H1 (cell line): ENCODE measurements at regions not wholly inside any gene's neighbourhood (a gene's known extent, or its start where the extent isn't known, plus 50 kb on each side); places are given as distances from the start of the nearest gene placed in this dataset.

Source experiments
- CTCF ChIA-PET: fragments of 300-600 bp; sonication (Branson Sonifier 250); formaldehyde crosslinking; loops from one replicate; lab custom pipeline; 2021; ENCODE audit not compliant: partially characterized antibody; lab: Charles Lee
- POLR2A ChIA-PET: fragments of 300-600 bp; sonication (Branson Sonifier 250); formaldehyde crosslinking; loops from one replicate; lab custom pipeline; 2021; ENCODE audit warnings: inconsistent platforms; ENCODE audit not compliant: partially characterized antibody; lab: Charles Lee
- DNase-seq, 2 experiments: peaks; one replicate each; pipeline versions ENCODE4 v3.0.0 to v3.0.0-alpha.2; 2010 to 2022; ENCODE audit warnings: low spot score in 2 of 2, low read depth in 1 of 2, mixed read lengths in 1 of 2
- FAIRE-seq: peaks from 2 replicates; lab custom pipeline; 2011; peaks lifted over from hg19 to GRCh38; lab: Jason Lieb, UNC
- H2AFZ ChIP-seq: 2 replicates; pipeline ENCODE4 v1.8.1; 2012; ENCODE audit warnings: low read length, inconsistent platforms
- H2AK5ac ChIP-seq: 2 replicates; pipeline ENCODE4 v1.6.1; 2013; ENCODE audit warnings: low read depth, low read length
- H2BK120ac ChIP-seq: replicated peaks from 2 replicates; pipeline ENCODE3; 2013; ENCODE audit warnings: low read depth, low read length, inconsistent platforms
- H2BK12ac ChIP-seq: 2 replicates; pipeline ENCODE4 v1.6.1; 2013; ENCODE audit warnings: low read depth, low read length
- H2BK15ac ChIP-seq: 2 replicates; pipeline ENCODE4 v1.6.1; 2013; ENCODE audit warnings: low read length
- H2BK20ac ChIP-seq: 2 replicates; pipeline ENCODE4 v1.6.1; 2013; ENCODE audit warnings: low read length
- H2BK5ac ChIP-seq: 2 replicates; pipeline ENCODE4 v1.6.1; 2013; ENCODE audit warnings: low read depth, low read length
- H3K14ac ChIP-seq: 2 replicates; pipeline ENCODE4 v1.6.1; 2013; ENCODE audit warnings: inconsistent platforms; ENCODE audit not compliant: insufficient read length
- H3K18ac ChIP-seq: 2 replicates; pipeline ENCODE4 v1.6.1; 2013; ENCODE audit warnings: low read length; ENCODE audit errors: extremely low read depth
- H3K23ac ChIP-seq: 2 replicates; pipeline ENCODE4 v1.6.1; 2013; ENCODE audit warnings: inconsistent platforms; ENCODE audit not compliant: insufficient read length
- H3K23me2 ChIP-seq: 2 replicates; pipeline ENCODE4 v1.6.1; 2013; ENCODE audit warnings: low read depth, low read length
- H3K27ac ChIP-seq: 2 replicates; pipeline ENCODE4 v1.6.1; 2011; ENCODE audit warnings: low read depth, low read length, inconsistent platforms
- H3K27me3 ChIP-seq, 4 experiments: replicated peaks in 1 of 4; 1 replicate in 1 of 4; 2 replicates in 3 of 4; pipeline versions ENCODE4 v1.6.1 to v1.8.1; 2011 to 2013; ENCODE audit warnings: low read length in 3 of 4, mild to moderate bottlenecking in 3 of 4, inconsistent platforms in 2 of 4, mixed read lengths in 2 of 4, moderate library complexity in 1 of 4; ENCODE audit not compliant: control insufficient read depth in 3 of 4, insufficient read depth in 3 of 4; ENCODE audit errors: extremely low read depth in 1 of 4
- H3K36me3 ChIP-seq, 4 experiments: 2 replicates each; pipeline versions ENCODE4 v1.6.1 to v1.8.1; 2011 to 2013; ENCODE audit warnings: mild to moderate bottlenecking in 4 of 4, low read length in 3 of 4, moderate library complexity in 2 of 4, control low read depth in 1 of 4, inconsistent platforms in 1 of 4; ENCODE audit not compliant: insufficient read depth in 4 of 4, control insufficient read depth in 2 of 4
- H3K4ac ChIP-seq: replicated peaks from 2 replicates; pipeline ENCODE3; 2013; ENCODE audit warnings: low read length, low read depth, mixed read lengths, inconsistent platforms; ENCODE audit not compliant: insufficient read length
- H3K4me1 ChIP-seq, 4 experiments: replicated peaks in 1 of 4; 1 replicate in 1 of 4; 2 replicates in 3 of 4; pipeline versions ENCODE4 v1.6.1 to v1.8.1; 2011 to 2013; ENCODE audit warnings: low read length in 3 of 4, inconsistent platforms in 2 of 4, mixed read lengths in 1 of 4; ENCODE audit not compliant: insufficient read depth in 4 of 4, control insufficient read depth in 3 of 4
- H3K4me2 ChIP-seq, 2 experiments: 2 replicates each; pipeline versions ENCODE4 v1.6.1 to v1.8.1; 2011 to 2013; ENCODE audit warnings: low read depth in 2 of 2, low read length in 2 of 2, control low read depth in 1 of 2, inconsistent platforms in 1 of 2, mild to moderate bottlenecking in 1 of 2; ENCODE audit not compliant: insufficient read depth in 1 of 2
- H3K4me3 ChIP-seq, 4 experiments: fragments of 200-600, 300-600 bp in 1 of 4; sonication (generic), shearing (Covaris generic), sonication (Bioruptor Twin) in 1 of 4; 2 replicates each; pipeline versions ENCODE4 v1.5.1 to v1.8.1; 2011 to 2016; ENCODE audit warnings: low read length in 4 of 4, low read depth in 3 of 4, control low read depth in 2 of 4, inconsistent platforms in 2 of 4, mild to moderate bottlenecking in 2 of 4, mixed read lengths in 1 of 4, moderate library complexity in 1 of 4; ENCODE audit not compliant: insufficient read depth in 2 of 4; ENCODE audit errors: extremely low read depth in 1 of 4
- H3K56ac ChIP-seq: replicated peaks from 2 replicates; pipeline ENCODE3; 2013; ENCODE audit warnings: low read depth, mild to moderate bottlenecking, mixed read lengths, low read length, inconsistent platforms; ENCODE audit not compliant: insufficient read length
- H3K79me1 ChIP-seq: 2 replicates; pipeline ENCODE4 v1.6.1; 2013; ENCODE audit warnings: low read depth, low read length, control low read depth
- H3K79me2 ChIP-seq, 2 experiments: 2 replicates each; pipeline versions ENCODE4 v1.6.1 to v1.8.1; 2012 to 2013; ENCODE audit warnings: low read length in 2 of 2, mild to moderate bottlenecking in 2 of 2, inconsistent platforms in 1 of 2; ENCODE audit not compliant: insufficient read depth in 2 of 2, control insufficient read depth in 1 of 2
- H3K9ac ChIP-seq, 4 experiments: replicated peaks in 1 of 4; 1 replicate in 1 of 4; 2 replicates in 3 of 4; pipeline versions ENCODE4 v1.6.1 to v1.8.1; 2011 to 2013; ENCODE audit warnings: low read depth in 3 of 4, low read length in 3 of 4, control low read depth in 2 of 4, mild to moderate bottlenecking in 2 of 4, moderate library complexity in 2 of 4, inconsistent platforms in 1 of 4; ENCODE audit errors: extremely low read depth in 1 of 4
- H3K9me3 ChIP-seq, 2 experiments: 2 replicates each; pipeline versions ENCODE4 v1.6.1 to v1.8.1; 2012 to 2013; ENCODE audit warnings: mild to moderate bottlenecking in 2 of 2, moderate library complexity in 2 of 2, control low read depth in 1 of 2, inconsistent platforms in 1 of 2, low read depth in 1 of 2, low read length in 1 of 2, mixed read lengths in 1 of 2; ENCODE audit not compliant: insufficient read depth in 2 of 2
- H4K20me1 ChIP-seq, 2 experiments: replicated peaks in 1 of 2; 2 replicates each; pipeline versions ENCODE3 to v1.8.1; 2011 to 2013; ENCODE audit warnings: inconsistent platforms in 2 of 2, low read length in 2 of 2, mild to moderate bottlenecking in 1 of 2; ENCODE audit not compliant: insufficient read depth in 2 of 2, control insufficient read depth in 1 of 2
- H4K5ac ChIP-seq: 2 replicates; pipeline ENCODE4 v1.6.1; 2013; ENCODE audit warnings: low read length, low read depth, mixed read lengths, inconsistent platforms; ENCODE audit not compliant: insufficient read length
- H4K8ac ChIP-seq: 2 replicates; pipeline ENCODE4 v1.8.0; 2013; ENCODE audit warnings: mild to moderate bottlenecking, moderate library complexity, low read length, inconsistent platforms; ENCODE audit not compliant: insufficient read depth; ENCODE audit errors: extremely low read depth
- H4K91ac ChIP-seq: replicated peaks from 2 replicates; pipeline ENCODE3; 2013; ENCODE audit warnings: low read length, mixed read lengths, inconsistent platforms; ENCODE audit not compliant: insufficient read length
- CREB1 ChIP-seq: IDR thresholded peaks from 2 replicates; pipeline ENCODE4 v1.6.1; 2012; ENCODE audit warnings: inconsistent platforms
- KDM4A ChIP-seq: IDR thresholded peaks from one replicate; pipeline ENCODE4 v1.7.1; 2012; ENCODE audit warnings: low read depth, mild to moderate bottlenecking, moderate library complexity, low read length, inconsistent platforms; ENCODE audit not compliant: severe bottlenecking
- WGBS, 2 experiments: shearing (Covaris generic) in 1 of 2; methylation state at CpG; one replicate each; pipeline versions ENCODE4 v1.1.6 to v1.1.7; 2013 to 2015; ENCODE audit warnings: low lambda C conversion rate in 2 of 2, mixed read lengths in 2 of 2, inconsistent platforms in 1 of 2, low coverage in 1 of 2, missing lambda C conversion rate in 1 of 2; ENCODE audit not compliant: insufficient replicate concordance in 2 of 2, insufficient coverage in 1 of 2, insufficient read length in 1 of 2; ENCODE audit errors: extremely low coverage in 1 of 2, missing lambda C conversion rate in 1 of 2; 5-methylcytosine and 5-hydroxymethylcytosine counted together

- H3K14ac ChIP-seq: no peak overlapping the region
- H3K4me3 ChIP-seq: no peak overlapping the region
- H2BK5ac ChIP-seq: no peak overlapping the region
- H3K4me1 ChIP-seq: peaks cover 0 to 6% (median 1%) of the 10 kb centered on the region in 4 experiments; a peak in 1 of 7 replicates
- H2BK20ac ChIP-seq: no peak overlapping the region
- no peak overlapping the region for H2BK12ac ChIP-seq
- CTCF ChIA-PET: interaction anchor here (1.0 kb wide), 1 partner anchor 9 kb away, joined by 3 read pairs; no protein-coding TSS in a partner anchor
- no peak overlapping the region for H2AK5ac ChIP-seq
- no peak overlapping the region for H3K18ac ChIP-seq
- H2AFZ ChIP-seq: no peak overlapping the region
- no peaks in the 10 kb centered on the region for H3K36me3 ChIP-seq
- no peak overlapping the region for H3K56ac ChIP-seq
- WGBS, 2 experiments: 88% methylated on average over 4 of the region's 4 CpGs; no CpG with 5 or more reads in 1 of the 2 experiments
- H4K91ac ChIP-seq: no peak overlapping the region
- POLR2A ChIA-PET: no interaction called here
- no peak overlapping the region for H4K5ac ChIP-seq
- no peak overlapping the region for H3K23ac ChIP-seq
- no peak overlapping the region for H3K4me2 ChIP-seq
- H3K79me2 ChIP-seq: no peaks in the 10 kb centered on the region
- H2BK15ac ChIP-seq: no peak overlapping the region
- H3K4ac ChIP-seq: no peak overlapping the region
- no peak for FAIRE-seq
- TF ChIP-seq CREB1: no peak
- TF ChIP-seq KDM4A: no peak
- TF ChIP-seq, all 59 proteins: peak for 0
- Histone ChIP-seq H2BK120ac (no peak overlapping the region), H4K8ac (no peak overlapping the region), H3K9ac (no peak overlapping the region), H3K79me1 (no peaks in the 10 kb centered on the region), H3K23me2 (no peaks in the 10 kb centered on the region), H3K27ac (no peak overlapping the region), H4K20me1 (no peaks in the 10 kb centered on the region), H3K27me3 (peaks cover 0 to 1% (median 0%) of the 10 kb centered on the region in 4 experiments; a peak in 1 of 7 replicates), H3K9me3 (no peaks in the 10 kb centered on the region)
- DNase-seq: no peak
Measured at GRCh38 chr2:7621018-7621814, 704.0 kb downstream of the RNF144A start.
